ENCODE measurements at regions not wholly inside any gene's neighbourhood (a gene's known extent, or its start where the extent isn't known, plus 50 kb on each side); places are given as distances from the start of the nearest gene placed in this dataset.

DNA sequence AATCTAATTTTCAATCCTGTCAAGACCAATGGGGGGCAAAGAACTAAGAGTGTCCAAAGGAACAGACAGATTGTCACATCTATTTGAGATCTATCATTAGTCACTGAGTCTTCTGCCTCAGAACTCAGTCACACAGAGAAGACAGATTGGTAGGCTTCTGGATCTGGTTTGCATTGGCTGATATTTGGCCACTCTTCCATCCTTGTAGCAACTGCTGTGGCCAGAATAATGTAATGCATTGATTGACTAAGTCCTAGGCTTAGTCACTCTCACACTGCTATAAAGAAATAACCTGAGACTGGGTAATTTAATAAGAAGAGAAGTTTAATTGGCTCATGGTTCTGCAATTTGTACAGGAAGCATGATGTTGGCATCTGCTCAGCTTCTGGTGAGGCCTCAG, 458.5 kb downstream of the ACTL7B start:
- no peak overlapping the region for H3K27ac ChIP-seq (ENCODE audit: low read depth, low read length, poor library complexity, severe bottlenecking)
- H3K4me3 ChIP-seq (ENCODE audit: low read depth, low read length, poor library complexity, severe bottlenecking) = no peak overlapping the region
- H3F3A ChIP-seq (ENCODE audit: insufficient read depth, low read length) = no peaks in the 10 kb centered on the region
- H2AFZ ChIP-seq (ENCODE audit: low read length) = no peak overlapping the region
- H3K9me2 ChIP-seq (ENCODE audit: low read depth, low read length) = no peaks in the 10 kb centered on the region
- H3K4me1 ChIP-seq (ENCODE audit: insufficient read depth, low read length, severe bottlenecking) = no peaks in the 10 kb centered on the region
- H3K4me2 ChIP-seq (ENCODE audit: low read length) = no peak overlapping the region
- H3K36me3 ChIP-seq (ENCODE audit: insufficient read depth, low read length) = no peaks in the 10 kb centered on the region
- TF ChIP-seq EZH2 (IDR thresholded peaks at IDR 0.05; ENCODE audit: borderline replicate concordance, low read length) = no peak
- TF ChIP-seq, protein P1, sequence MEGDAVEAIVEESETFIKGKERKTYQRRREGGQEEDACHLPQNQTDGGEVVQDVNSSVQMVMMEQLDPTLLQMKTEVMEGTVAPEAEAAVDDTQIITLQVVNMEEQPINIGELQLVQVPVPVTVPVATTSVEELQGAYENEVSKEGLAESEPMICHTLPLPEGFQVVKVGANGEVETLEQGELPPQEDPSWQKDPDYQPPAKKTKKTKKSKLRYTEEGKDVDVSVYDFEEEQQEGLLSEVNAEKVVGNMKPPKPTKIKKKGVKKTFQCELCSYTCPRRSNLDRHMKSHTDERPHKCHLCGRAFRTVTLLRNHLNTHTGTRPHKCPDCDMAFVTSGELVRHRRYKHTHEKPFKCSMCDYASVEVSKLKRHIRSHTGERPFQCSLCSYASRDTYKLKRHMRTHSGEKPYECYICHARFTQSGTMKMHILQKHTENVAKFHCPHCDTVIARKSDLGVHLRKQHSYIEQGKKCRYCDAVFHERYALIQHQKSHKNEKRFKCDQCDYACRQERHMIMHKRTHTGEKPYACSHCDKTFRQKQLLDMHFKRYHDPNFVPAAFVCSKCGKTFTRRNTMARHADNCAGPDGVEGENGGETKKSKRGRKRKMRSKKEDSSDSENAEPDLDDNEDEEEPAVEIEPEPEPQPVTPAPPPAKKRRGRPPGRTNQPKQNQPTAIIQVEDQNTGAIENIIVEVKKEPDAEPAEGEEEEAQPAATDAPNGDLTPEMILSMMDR (IDR thresholded peaks at IDR 0.05; ENCODE audit: low read length) = no peak
- H3K9ac ChIP-seq (ENCODE audit: low read length) = no peak overlapping the region
- H3K9me3 ChIP-seq (ENCODE audit: low read length) = no peaks in the 10 kb centered on the region
- no peaks in the 10 kb centered on the region for H4K20me1 ChIP-seq (ENCODE audit: insufficient read depth, low read length)
- no peaks in the 10 kb centered on the region for H3K27me3 ChIP-seq (ENCODE audit: insufficient read depth, low read length)
- H3K79me2 ChIP-seq (ENCODE audit: insufficient read depth, low read length) = no peaks in the 10 kb centered on the region

DNA sequence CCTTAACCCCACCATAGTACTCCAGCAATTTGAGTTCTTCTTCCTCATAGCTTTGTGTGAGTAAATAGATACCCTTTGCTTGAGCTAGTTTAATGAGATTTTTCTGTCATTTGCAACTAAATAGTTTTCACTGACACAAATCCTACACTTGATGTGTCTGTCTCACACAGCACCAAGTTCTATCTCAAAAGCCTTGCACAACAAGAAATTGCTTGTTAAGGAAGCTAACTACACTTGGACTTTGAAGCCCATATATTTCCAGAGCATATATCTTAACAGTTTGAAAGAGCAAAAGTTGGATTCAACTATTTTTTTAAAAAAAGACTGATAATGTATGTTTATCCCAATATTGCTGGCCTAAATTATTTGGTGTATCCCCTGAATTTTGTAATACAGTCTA, 459.2 kb downstream of the ACTL7B start:
- TF ChIP-seq, protein P1 (IDR thresholded peaks at IDR 0.05; ENCODE audit: low read length) = no peak
- TF ChIP-seq EZH2 (IDR thresholded peaks at IDR 0.05; ENCODE audit: borderline replicate concordance, low read length) = no peak
- Histone ChIP-seq H3K27ac (ENCODE audit: low read depth, low read length, poor library complexity, severe bottlenecking) (no peak overlapping the region), H3K9me2 (ENCODE audit: low read depth, low read length) (no peaks in the 10 kb centered on the region)

DNA sequence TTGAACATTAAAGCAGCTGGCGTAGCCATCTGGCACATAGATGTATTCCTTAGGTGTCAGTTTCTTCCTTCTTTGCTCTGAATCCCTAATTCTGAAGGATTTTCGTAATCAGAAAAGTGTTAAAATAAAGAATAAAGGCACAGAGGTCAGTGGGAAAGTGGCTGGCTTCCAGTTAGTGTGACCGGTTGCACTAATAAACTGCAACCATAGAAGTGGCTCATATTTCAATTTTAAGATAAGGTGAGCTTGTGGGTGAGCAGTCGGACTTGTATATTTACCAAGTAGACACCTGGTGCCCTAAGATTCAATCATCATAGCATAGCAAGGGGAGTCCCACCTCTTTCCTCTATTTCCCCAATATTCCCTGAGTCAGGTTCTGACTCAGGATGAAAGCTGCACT, 459.6 kb downstream of the ACTL7B start:
- H2AFZ ChIP-seq (ENCODE audit: low read length) = no peak overlapping the region
- no peaks in the 10 kb centered on the region for H3K27me3 ChIP-seq (ENCODE audit: insufficient read depth, low read length)
- no peak overlapping the region for H3K9ac ChIP-seq (ENCODE audit: low read length)
- no peaks in the 10 kb centered on the region for H3K4me1 ChIP-seq (ENCODE audit: insufficient read depth, low read length, severe bottlenecking)
- TF ChIP-seq EZH2 (IDR thresholded peaks at IDR 0.05; ENCODE audit: borderline replicate concordance, low read length) = no peak
- TF ChIP-seq, protein P1 (IDR thresholded peaks at IDR 0.05; ENCODE audit: low read length) = no peak
- no peak overlapping the region for H3K4me3 ChIP-seq (ENCODE audit: low read depth, low read length, poor library complexity, severe bottlenecking)
- no peaks in the 10 kb centered on the region for H3F3A ChIP-seq (ENCODE audit: insufficient read depth, low read length)
- H3K9me3 ChIP-seq (ENCODE audit: low read length) = no peaks in the 10 kb centered on the region
- no peaks in the 10 kb centered on the region for H4K20me1 ChIP-seq (ENCODE audit: insufficient read depth, low read length)
- H3K9me2 ChIP-seq (ENCODE audit: low read depth, low read length) = no peaks in the 10 kb centered on the region
- H3K79me2 ChIP-seq (ENCODE audit: insufficient read depth, low read length) = no peaks in the 10 kb centered on the region
- H3K27ac ChIP-seq (ENCODE audit: low read depth, low read length, poor library complexity, severe bottlenecking) = no peak overlapping the region
- no peaks in the 10 kb centered on the region for H3K36me3 ChIP-seq (ENCODE audit: insufficient read depth, low read length)
- H3K4me2 ChIP-seq (ENCODE audit: low read length) = no peak overlapping the region

More for the DNA sequence above, 459.2 kb downstream of the ACTL7B start:
- Histone ChIP-seq H4K20me1 (ENCODE audit: insufficient read depth, low read length) (no peaks in the 10 kb centered on the region), H2AFZ (ENCODE audit: low read length) (no peak overlapping the region), H3F3A (ENCODE audit: insufficient read depth, low read length) (no peaks in the 10 kb centered on the region), H3K79me2 (ENCODE audit: insufficient read depth, low read length) (no peaks in the 10 kb centered on the region), H3K4me1 (ENCODE audit: insufficient read depth, low read length, severe bottlenecking) (no peaks in the 10 kb centered on the region), H3K4me2 (ENCODE audit: low read length) (no peak overlapping the region), H3K36me3 (ENCODE audit: insufficient read depth, low read length) (no peaks in the 10 kb centered on the region), H3K9ac (ENCODE audit: low read length) (no peak overlapping the region), H3K4me3 (ENCODE audit: low read depth, low read length, poor library complexity, severe bottlenecking) (no peak overlapping the region), H3K27me3 (ENCODE audit: insufficient read depth, low read length) (no peaks in the 10 kb centered on the region), H3K9me3 (ENCODE audit: low read length) (no peaks in the 10 kb centered on the region)

Measured in OCI-LY1 (cell line).